Heart left ventricle (tissue), 16 donors: ENCODE measurements at regions not wholly inside any gene's neighbourhood (a gene's known extent, or its start where the extent isn't known, plus 50 kb on each side); places are given as distances from the start of the nearest gene placed in this dataset.

Experiments
- ATAC-seq, 4 donors: fragments of 200-7000 bp; cut with Tn5 transposase; one replicate each; pipeline ENCODE4 v1.9.1; 2020 to 2022; ENCODE audit warnings: moderate library complexity in 4 of 4, mild to moderate bottlenecking in 3 of 4, moderate number of reproducible peaks in 1 of 4
- DNase-seq, 5 donors: peaks; one replicate each; pipeline ENCODE4 v3.0.0-alpha.2; 2020
- H3K27ac ChIP-seq, 12 donors: fragments of 200-600 bp; sonication (generic) in 4 of 12; one replicate each; pipeline versions ENCODE4 v1.5.0 to v1.8.0; 2016 to 2022; ENCODE audit warnings: mild to moderate bottlenecking in 2 of 12
- H3K27me3 ChIP-seq, 9 donors: fragments of 200-600 bp; sonication (generic) in 2 of 9; one replicate each; pipeline versions ENCODE4 v1.5.1 to v1.8.0; 2016 to 2022; ENCODE audit warnings: mild to moderate bottlenecking in 3 of 9
- H3K36me3 ChIP-seq, 9 donors: fragments of 200-600 bp; sonication (generic) in 2 of 9; one replicate each; pipeline versions ENCODE4 v1.5.0 to v1.8.0; 2018 to 2022; ENCODE audit warnings: mild to moderate bottlenecking in 2 of 9
- H3K4me1 ChIP-seq, 12 donors: fragments of 200-600 bp; sonication (generic) in 4 of 12; one replicate each; pipeline versions ENCODE4 v1.5.0 to v1.8.0; 2016 to 2022; ENCODE audit warnings: mild to moderate bottlenecking in 3 of 12
- H3K4me3 ChIP-seq, 12 donors: fragments of 200-600 bp; sonication (generic) in 4 of 12; one replicate each; pipeline versions ENCODE4 v1.5.0 to v1.8.0; 2017 to 2022; ENCODE audit warnings: mild to moderate bottlenecking in 9 of 12, moderate library complexity in 4 of 12
- H3K9me3 ChIP-seq, 12 donors: fragments of 200-600 bp; sonication (generic) in 4 of 12; one replicate each; pipeline versions ENCODE4 v1.5.0 to v1.8.0; 2016 to 2022; ENCODE audit warnings: mild to moderate bottlenecking in 1 of 12
- POLR2A ChIP-seq, 2 donors: fragments of 450-650 bp; IDR thresholded peaks; one replicate each; pipeline ENCODE4 v1.6.1; 2017; ENCODE audit warnings: antibody characterized with exemption in 2 of 2, mild to moderate bottlenecking in 2 of 2, moderate library complexity in 2 of 2
- WGBS, 4 donors: extraction: QIAGEN DNeasy Blood & Tissue Kit in 2 of 4; methylation state at CpG; one replicate each; pipeline versions ENCODE4 v1.1.5 to v1.1.7; 2013 to 2018; 5-methylcytosine and 5-hydroxymethylcytosine counted together
- intact Hi-C, 10 donors: fragments of 100-400 bp; cut with DNase I; formaldehyde crosslinking; loops; one replicate each; pipeline versions ENCODE4 v1.11.1 to v1.14.2; 2022
- TF ChIP-seq, protein P1 (sequence below), 12 donors: fragments of 200-600 bp; sonication (generic) in 4 of 12; IDR thresholded peaks; one replicate each; pipeline versions ENCODE4 v1.5.0 to v1.8.0; 2018 to 2022; ENCODE audit warnings: antibody characterized with exemption in 12 of 12, mild to moderate bottlenecking in 5 of 12
- donor health status: ischemic (EF 13 %, LVEDD 7.1; RV severe dilation, severe dysfunction).
- donor health status: healthy with polysubstance abuse.
- donor health status: DM: no; HTN: yes; CAD: no.
- donor health status: DM: no; HTN: no; CAD: no.
- donor health status: ischemic (EF 25% LVEDD 6.9; RV normal size, moderate dysfunction).
- donor health status: ischemic (EF 25% LVEDD 5.7; RV mildly dilated, moderate dysfunction).
- donor health status: healthy.
- donor health status: DM: yes; HTN: yes; CAD: no.
- donor health status: ischemic (EF 35%, LVEDD 5.7; RV mildly dilated, moderate dysfunction).
- donor health status: nonischemic (EF 11% LVEDD 7.7; RV severe dilation, severe dysfunction).
- donor health status: DM: yes; HTN: yes; CAD: no.
- donor health status: PGD.
- donor health status: ischemic (EF 29% LVEDD 5.4; RV normal size, mild dysfunction).
- donor health status: nonischemic (EF 23%, LVEDD 6.1; RV moderate dilation, normal function).

DNA sequence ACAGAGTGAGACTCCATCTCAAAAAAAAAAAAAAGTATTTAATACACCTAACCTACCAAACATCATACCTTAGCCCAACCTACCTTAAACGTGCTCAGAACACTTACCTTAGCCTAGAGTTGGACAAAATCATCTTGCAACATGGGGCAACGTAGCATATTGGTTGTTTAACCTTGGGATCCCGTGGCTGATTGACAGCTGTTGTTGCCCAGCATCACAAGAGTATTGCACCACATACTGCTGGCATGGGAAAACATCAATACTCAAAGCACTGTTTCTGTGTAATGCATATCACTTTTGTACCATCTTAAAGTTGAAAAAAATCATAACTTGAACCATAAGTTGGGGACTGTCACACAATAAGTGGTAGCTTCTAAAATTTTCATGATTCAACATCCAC, 73.8 kb upstream of the MIR17HG start:
- H3K36me3 ChIP-seq: no peaks in the 10 kb centered on the region
- no peak overlapping the region for H3K4me3 ChIP-seq
- ATAC-seq: no peak
- no peak for DNase-seq
- peaks cover 0 to 8% (median 0%) of the 10 kb centered on the region in 12 donors for H3K9me3 ChIP-seq
- TF ChIP-seq, protein P1, sequence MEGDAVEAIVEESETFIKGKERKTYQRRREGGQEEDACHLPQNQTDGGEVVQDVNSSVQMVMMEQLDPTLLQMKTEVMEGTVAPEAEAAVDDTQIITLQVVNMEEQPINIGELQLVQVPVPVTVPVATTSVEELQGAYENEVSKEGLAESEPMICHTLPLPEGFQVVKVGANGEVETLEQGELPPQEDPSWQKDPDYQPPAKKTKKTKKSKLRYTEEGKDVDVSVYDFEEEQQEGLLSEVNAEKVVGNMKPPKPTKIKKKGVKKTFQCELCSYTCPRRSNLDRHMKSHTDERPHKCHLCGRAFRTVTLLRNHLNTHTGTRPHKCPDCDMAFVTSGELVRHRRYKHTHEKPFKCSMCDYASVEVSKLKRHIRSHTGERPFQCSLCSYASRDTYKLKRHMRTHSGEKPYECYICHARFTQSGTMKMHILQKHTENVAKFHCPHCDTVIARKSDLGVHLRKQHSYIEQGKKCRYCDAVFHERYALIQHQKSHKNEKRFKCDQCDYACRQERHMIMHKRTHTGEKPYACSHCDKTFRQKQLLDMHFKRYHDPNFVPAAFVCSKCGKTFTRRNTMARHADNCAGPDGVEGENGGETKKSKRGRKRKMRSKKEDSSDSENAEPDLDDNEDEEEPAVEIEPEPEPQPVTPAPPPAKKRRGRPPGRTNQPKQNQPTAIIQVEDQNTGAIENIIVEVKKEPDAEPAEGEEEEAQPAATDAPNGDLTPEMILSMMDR (IDR thresholded peaks at IDR 0.05): no peak
- no peak for TF ChIP-seq POLR2A (IDR thresholded peaks at IDR 0.05)
- no peaks in the 10 kb centered on the region for H3K27me3 ChIP-seq
- no peaks in the 10 kb centered on the region for H3K4me1 ChIP-seq
- intact Hi-C loops: no loop called here
- 63 to 87% (median 71%) methylated on average over 3 of the region's 3 CpGs for WGBS, 4 donors
- H3K27ac ChIP-seq: no peak overlapping the region

DNA sequence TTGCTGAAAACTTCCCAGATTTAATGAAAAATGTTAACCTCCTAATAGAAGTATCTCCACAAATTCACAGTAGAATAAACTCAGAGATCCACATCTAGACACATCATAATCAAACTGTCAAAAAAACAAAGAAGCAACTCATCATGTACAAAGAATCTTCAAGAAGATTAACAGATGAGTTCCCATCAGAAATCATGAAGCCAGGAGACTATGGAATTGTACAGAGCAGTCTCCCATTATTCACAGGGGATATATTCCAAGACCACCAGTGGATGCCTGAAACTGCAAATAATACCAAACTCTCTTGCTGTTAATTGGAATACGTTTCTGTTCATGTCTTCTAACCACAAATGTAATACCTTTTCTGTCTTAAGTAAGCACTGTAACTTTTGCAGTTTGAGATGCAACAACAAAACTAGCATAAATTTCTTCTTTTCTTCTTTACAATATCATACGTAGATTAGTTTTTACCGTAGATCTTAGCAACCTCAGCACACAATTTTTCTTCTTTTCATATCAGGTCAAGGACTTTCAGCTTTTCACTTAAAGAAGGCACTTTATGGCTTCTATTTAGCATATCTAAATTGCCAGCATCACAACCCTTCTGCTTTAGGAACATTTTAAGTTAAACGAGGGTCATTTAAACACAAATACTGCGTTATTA, 70.3 kb upstream of the MIR17HG start:
- intact Hi-C loops: no loop called here
- 75 to 86% (median 85%) methylated on average over 5 of the region's 5 CpGs for WGBS, 4 donors
- Histone ChIP-seq H3K27ac (no peak overlapping the region), H3K9me3 (peaks cover 0 to 8% (median 0%) of the 10 kb centered on the region in 12 donors), H3K4me1 (no peaks in the 10 kb centered on the region), H3K4me3 (no peak overlapping the region), H3K27me3 (no peaks in the 10 kb centered on the region), H3K36me3 (no peaks in the 10 kb centered on the region)
- no peak for DNase-seq
- TF ChIP-seq POLR2A (IDR thresholded peaks at IDR 0.05): no peak
- TF ChIP-seq, protein P1 (IDR thresholded peaks at IDR 0.05): no peak
- ATAC-seq: no peak

DNA sequence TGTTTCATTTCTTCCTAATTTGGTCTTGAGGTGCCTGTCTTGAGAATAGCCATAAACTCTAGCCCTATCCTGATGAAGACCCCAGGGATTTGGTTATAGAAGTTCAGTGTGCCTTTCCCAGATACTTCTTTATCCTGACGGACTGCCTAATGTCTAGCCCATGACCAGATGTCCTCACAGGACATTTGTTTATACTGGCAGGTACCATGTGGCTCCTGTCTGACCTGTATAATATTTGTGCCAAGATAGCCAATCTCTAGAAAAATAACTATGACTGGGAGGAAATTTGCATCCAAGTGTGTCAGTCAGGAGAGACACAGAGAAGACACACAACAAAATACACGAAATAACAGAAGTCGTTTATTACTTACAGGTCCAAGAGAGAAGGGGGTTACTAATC, 69.2 kb upstream of the MIR17HG start:
- Histone ChIP-seq H3K9me3 (peaks cover 0 to 8% (median 0%) of the 10 kb centered on the region in 12 donors), H3K27ac (no peak overlapping the region), H3K4me1 (no peaks in the 10 kb centered on the region), H3K36me3 (no peaks in the 10 kb centered on the region), H3K27me3 (no peaks in the 10 kb centered on the region), H3K4me3 (no peak overlapping the region)
- intact Hi-C loops: no loop called here
- DNase-seq (no peak), ATAC-seq (no peak)
- 67 to 80% (median 76%) methylated on average over 3 of the region's 3 CpGs for WGBS, 4 donors
- TF ChIP-seq POLR2A (IDR thresholded peaks at IDR 0.05): no peak
- TF ChIP-seq, protein P1 (IDR thresholded peaks at IDR 0.05): no peak

DNA sequence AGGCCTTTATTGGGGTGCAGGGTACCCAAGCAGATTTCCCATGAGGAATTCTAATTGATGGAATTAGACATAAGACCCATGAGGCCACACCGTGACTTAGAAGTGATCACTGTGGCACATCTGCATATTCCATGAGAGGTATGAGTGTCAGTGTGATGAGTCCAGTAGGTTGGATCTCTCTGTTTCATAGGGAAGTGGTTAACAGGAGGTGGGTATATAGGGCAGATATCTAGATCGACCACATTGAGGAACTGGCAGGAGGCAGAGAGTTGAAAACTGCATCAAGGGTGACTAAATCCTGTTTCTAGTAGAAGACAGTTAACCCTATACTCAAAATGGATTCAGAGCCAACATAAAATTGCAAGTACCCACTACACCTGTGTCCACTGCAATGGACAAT, 68.6 kb upstream of the MIR17HG start:
- Histone ChIP-seq H3K36me3 (no peaks in the 10 kb centered on the region), H3K27ac (no peak overlapping the region), H3K27me3 (no peaks in the 10 kb centered on the region), H3K4me1 (no peaks in the 10 kb centered on the region), H3K4me3 (no peak overlapping the region), H3K9me3 (peaks cover 0 to 8% (median 0%) of the 10 kb centered on the region in 12 donors)
- WGBS, 4 donors: 66 to 82% (median 80%) methylated on average over 2 of the region's 2 CpGs
- TF ChIP-seq, protein P1 (IDR thresholded peaks at IDR 0.05): no peak
- no peak for TF ChIP-seq POLR2A (IDR thresholded peaks at IDR 0.05)
- no peak for DNase-seq
- ATAC-seq: no peak
- intact Hi-C loops: no loop called here
